SHP77 (cell line): ENCODE measurements at regions not wholly inside any gene's neighbourhood (a gene's known extent, or its start where the extent isn't known, plus 50 kb on each side); places are given as distances from the start of the nearest gene placed in this dataset.

Experiments used
- DNase-seq, 2 experiments: peaks; one replicate each; lab custom pipeline; 2025; lab: John Stamatoyannopoulos, UW

GRCh38 chr14:34134484-34134883, 183.6 kb upstream of the EGLN3 start:
- DNase-seq: no peak

GRCh38 chr14:34129927-34130552, 179.2 kb upstream of the EGLN3 start:
- no peak for DNase-seq

GRCh38 chr14:34128665-34129064, 177.8 kb upstream of the EGLN3 start:
- no peak for DNase-seq

GRCh38 chr14:34126586-34126985, 175.7 kb upstream of the EGLN3 start:
- no peak for DNase-seq

GRCh38 chr14:34124585-34124984, 173.7 kb upstream of the EGLN3 start:
- no peak for DNase-seq

- DNase-seq: no peak
These were observed 171.8 kb upstream of the EGLN3 start for GRCh38 chr14:34122650-34123049.

- no peak for DNase-seq
These were observed 171.2 kb upstream of the EGLN3 start for GRCh38 chr14:34122081-34122480.

DNA sequence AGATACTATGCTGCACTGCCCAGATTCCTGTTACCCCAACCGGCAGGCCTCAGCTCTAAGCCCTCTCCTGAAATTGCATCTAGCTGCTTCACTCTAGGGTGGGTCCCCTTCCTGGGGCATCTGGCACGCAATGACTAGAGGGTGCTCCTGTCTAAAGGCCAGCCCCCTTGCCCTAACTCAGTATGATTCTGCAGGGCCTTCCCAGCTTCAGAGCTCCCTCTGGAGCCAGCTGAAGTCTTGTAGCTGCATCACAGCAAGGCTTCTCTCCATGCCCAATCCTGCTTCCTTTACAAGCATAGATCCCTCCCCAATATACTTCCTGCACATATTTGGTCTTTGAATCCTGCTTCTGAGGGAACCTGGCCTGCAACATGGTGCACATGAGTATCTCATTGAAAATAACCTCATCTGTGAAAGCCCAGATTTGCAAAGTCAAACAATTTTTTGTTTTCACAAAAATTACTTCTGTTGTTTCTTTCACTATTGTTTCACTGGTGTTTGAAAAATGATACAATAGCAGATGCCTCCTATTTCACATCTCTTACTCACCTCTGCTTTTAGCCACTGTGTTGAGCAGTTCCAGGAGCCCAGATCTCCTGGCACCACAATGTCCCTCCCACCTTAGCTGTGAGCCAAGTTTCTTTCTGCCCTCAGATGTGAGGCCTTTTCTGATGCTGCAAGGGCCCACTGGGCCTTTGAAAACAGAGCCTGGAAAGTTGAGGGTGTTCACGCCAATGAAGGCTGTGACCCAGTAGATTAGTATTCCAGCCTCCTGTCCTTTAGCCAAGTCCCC, 169.5 kb upstream of the EGLN3 start:
- DNase-seq: no peak

- DNase-seq: no peak
These were observed 168.4 kb upstream of the EGLN3 start for GRCh38 chr14:34119107-34119858.

GRCh38 chr14:34113991-34114390, 163.1 kb upstream of the EGLN3 start:
- DNase-seq: no peak

DNA sequence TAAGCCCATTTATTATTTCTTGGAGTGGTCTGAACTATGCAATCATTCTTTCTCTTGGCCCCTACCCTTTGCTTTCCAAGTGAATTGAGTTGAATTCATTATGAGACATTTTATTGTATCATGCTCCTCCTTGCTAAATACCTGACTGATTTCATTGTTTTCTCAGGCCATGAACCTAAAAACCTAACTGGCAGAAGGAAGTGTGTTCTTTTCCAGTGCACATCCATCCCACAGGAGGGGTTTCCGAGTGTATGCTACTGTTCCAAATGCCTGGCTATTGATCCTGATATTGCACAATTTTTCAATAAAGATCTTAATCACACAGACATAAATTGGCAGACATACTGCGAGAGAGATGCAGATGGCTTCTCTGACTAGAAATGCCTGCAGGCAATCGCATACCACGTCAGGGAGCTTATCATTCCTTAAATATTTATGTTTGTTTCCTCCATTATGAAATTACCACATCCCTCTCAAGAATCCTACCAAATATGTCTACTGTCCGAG, 162.2 kb upstream of the EGLN3 start:
- no peak for DNase-seq

DNA sequence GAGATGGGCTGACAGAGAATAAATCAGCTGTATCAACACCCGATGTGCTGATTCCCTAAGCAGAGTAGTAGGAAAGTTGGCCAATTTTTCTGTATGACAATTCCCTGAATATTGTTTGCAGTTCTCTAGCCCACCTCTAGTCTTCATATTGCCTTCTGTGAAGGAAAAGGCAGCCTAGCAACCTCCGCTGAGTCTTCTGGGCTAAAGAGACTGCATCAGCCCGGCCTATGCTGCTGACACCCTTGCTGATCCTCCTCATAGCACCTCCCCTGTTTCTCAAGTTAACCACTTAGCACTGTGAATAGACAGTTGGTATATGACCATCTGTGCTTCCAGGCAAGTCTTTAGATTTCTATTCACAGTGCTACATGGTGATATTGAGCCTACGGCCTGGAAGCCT, 161.1 kb upstream of the EGLN3 start:
- no peak for DNase-seq

DNA sequence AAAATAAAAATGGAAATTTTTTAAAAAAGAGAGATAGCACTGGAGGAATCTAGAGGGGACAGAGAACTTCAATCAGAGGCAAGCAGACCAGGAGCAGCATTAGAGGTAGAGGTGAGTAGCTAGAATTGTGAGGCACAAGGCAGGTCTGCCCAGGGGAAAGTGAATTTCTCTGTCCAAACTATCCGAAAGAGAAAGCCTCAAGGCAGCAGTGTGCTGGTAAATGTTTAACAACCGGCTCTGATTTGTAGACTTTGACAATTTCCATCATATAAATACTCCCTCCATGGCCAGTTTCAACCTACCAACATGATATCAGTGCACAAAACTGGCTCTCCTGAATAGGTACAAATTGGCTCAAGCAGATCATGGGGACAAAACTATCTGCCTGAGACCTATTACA, 160.6 kb upstream of the EGLN3 start:
- no peak for DNase-seq

DNA sequence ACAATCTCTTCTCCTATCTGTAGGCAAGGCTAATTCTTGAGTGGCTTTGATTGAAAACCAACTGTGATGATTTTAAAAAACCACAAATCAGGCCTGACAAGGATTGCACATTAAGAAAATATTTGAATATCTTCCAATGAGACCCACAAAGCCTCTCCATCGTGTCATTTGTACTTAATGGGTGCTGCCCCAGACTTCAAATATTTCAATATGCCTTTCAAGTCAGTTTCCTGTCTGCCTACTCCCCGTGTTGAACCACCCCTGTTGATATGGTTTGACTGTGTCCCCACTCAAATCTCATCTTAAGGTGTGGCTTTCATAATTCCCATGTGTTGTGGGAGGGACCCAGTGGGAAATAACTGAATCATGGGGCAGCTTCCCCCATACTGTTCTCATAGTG, 159.7 kb upstream of the EGLN3 start:
- no peak for DNase-seq

DNA sequence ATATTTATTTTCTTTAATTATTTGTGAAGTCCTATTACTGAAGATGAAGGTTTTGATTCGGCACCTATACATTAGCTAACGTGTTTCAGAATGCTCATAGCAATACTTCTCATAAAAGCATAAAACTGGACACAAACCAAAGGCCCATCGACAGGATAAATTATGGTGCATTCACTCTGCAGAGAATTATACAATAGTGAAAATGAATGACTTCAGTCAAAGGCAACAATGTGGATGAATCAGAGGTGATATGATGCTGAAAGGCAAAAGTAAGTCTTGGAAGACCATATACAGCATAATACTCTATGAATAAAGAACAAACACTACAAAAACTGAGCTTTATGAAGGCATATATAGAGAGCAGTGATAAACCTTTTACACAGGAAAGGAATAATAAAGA, 156.6 kb upstream of the EGLN3 start:
- no peak for DNase-seq

GRCh38 chr14:34106310-34106709, 155.4 kb upstream of the EGLN3 start:
- no peak for DNase-seq

- no peak for DNase-seq
These were observed 153.9 kb upstream of the EGLN3 start for GRCh38 chr14:34104489-34105397.

DNA sequence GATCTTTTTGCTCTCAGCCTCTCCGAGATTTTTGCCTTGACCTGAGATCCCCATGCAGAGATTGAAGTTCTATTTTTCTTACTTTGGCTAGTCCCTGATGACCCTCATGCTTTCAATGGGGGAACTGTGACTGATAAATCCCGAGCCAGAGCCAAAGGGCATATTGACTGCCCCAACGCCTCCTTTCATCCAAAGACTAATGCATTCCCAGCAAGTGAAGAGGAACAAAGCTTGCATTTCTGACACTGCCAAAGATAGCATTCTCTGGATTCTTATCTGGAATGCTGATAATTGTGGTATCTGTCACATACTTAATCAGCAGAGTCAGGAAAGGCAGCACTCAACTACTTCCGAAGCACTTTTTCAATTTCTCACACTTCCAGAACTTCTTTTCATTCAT, 152.3 kb upstream of the EGLN3 start:
- DNase-seq: no peak

GRCh38 chr14:34099635-34100034, 148.8 kb upstream of the EGLN3 start:
- peak in 1 of 2 experiments; percentile 6 for DNase-seq

- DNase-seq: no peak
These were observed 148.1 kb upstream of the EGLN3 start for GRCh38 chr14:34098985-34099349.

GRCh38 chr14:34098045-34098984, 147.4 kb upstream of the EGLN3 start:
- DNase-seq: peak; percentile 64 to 67
